Vagina (tissue), 2 donors: ENCODE measurements at regions not wholly inside any gene's neighbourhood (a gene's known extent, or its start where the extent isn't known, plus 50 kb on each side); places are given as distances from the start of the nearest gene placed in this dataset.

Source experiments
- DNase-seq, 2 donors: peaks; one replicate each; pipeline ENCODE4 v3.0.0-alpha.2; 2017; ENCODE audit errors: extremely low spot score in 2 of 2
- H3K27ac ChIP-seq: fragments of 200-600 bp; sonication (generic); one replicate; pipeline ENCODE4 v1.5.1; 2019
- H3K27me3 ChIP-seq: fragments of 200-600 bp; sonication (generic); one replicate; pipeline ENCODE4 v1.5.1; 2019
- H3K36me3 ChIP-seq, 2 donors: fragments of 200-600 bp; sonication (generic); one replicate each; pipeline ENCODE4 v1.5.1; 2017 to 2019
- H3K4me1 ChIP-seq: fragments of 200-600 bp; sonication (generic); one replicate; pipeline ENCODE4 v1.5.1; 2019
- H3K4me3 ChIP-seq, 2 donors: fragments of 200-600 bp; sonication (generic); 1 replicate in 1 of 2; 2 replicates in 1 of 2; pipeline ENCODE4 v1.5.1; 2016 to 2019
- H3K9me3 ChIP-seq: fragments of 200-600 bp; sonication (generic); one replicate; pipeline ENCODE4 v1.5.1; 2019
- POLR2A ChIP-seq, 2 donors: fragments of 450-650 bp; IDR thresholded peaks; one replicate each; pipeline ENCODE4 v1.6.1; 2017; ENCODE audit warnings: antibody characterized with exemption in 2 of 2, mild to moderate bottlenecking in 2 of 2, moderate library complexity in 2 of 2
- POLR2AphosphoS5 ChIP-seq, 2 donors: sonication (generic); formaldehyde crosslinking; IDR thresholded peaks; one replicate each; pipeline ENCODE4 v1.9.0; 2017; ENCODE audit warnings: antibody characterized with exemption in 2 of 2, mild to moderate bottlenecking in 2 of 2, low read depth in 1 of 2; ENCODE audit not compliant: insufficient read depth in 1 of 2
- intact Hi-C: fragments of 100-400 bp; cut with DNase I; formaldehyde crosslinking; loops from one replicate; pipeline ENCODE4 v1.15.1; 2023
- TF ChIP-seq, protein P1 (sequence below), 3 experiments: fragments of 450-650 bp in 2 of 3; fragments of 200-600 bp in 1 of 3; sonication (generic) in 1 of 3; IDR thresholded peaks; one replicate each; pipeline ENCODE4 v1.5.1; 2017 to 2019; ENCODE audit warnings: antibody characterized with exemption in 3 of 3, mild to moderate bottlenecking in 2 of 3, moderate library complexity in 2 of 3

DNA sequence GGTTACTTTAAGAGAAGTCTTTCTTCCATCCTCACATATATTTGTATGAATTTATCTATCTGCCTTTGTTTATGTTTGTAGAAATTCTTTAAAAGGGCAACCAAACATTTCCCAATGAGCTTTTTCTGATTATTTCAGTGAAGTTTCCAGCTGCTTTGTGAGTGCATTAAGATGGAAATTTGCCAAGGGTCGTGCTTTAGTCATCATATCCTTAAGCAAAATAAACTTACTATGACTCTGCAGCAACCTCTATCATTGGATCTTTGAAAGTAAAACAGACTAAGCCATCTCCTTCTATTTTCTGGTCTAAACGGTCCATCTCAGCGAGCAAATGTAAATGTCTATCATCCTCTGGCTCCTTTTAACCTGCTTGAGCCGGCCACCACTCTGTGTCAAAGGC, 489.3 kb downstream of the SOX11 start:
- Histone ChIP-seq H3K36me3 (no peaks in the 10 kb centered on the region), H3K27ac (no peak overlapping the region), H3K4me3 (no peak overlapping the region), H3K9me3 (no peaks in the 10 kb centered on the region), H3K27me3 (no peaks in the 10 kb centered on the region), H3K4me1 (peaks cover 10% of the 10 kb centered on the region)
- TF ChIP-seq POLR2A (IDR thresholded peaks at IDR 0.05), result no peak
- intact Hi-C loops, result no loop called here
- DNase-seq, result no peak

DNA sequence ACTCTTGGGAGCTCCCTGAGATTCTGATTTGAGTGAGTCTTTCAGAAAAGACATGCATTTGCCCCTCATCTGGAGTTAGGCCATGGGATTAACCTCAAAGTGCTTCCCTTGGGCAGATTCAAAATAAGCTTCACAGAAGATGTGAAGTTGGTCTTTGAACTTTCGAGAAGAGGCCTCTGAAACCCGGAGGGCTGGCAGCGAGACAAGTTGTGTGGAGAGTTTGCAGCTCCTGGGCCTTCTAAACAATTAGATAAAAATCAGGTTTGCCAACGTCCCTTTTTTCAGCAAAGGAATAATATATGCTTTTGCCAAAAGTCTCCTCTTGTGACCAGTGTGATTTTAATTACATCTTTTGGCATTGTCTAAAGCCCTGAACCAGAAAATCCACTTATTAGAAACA, 489.7 kb downstream of the SOX11 start:
- Histone ChIP-seq H3K36me3 (no peaks in the 10 kb centered on the region), H3K4me3 (no peak overlapping the region), H3K4me1 (peaks cover 10% of the 10 kb centered on the region), H3K9me3 (no peaks in the 10 kb centered on the region), H3K27ac (no peak overlapping the region), H3K27me3 (no peaks in the 10 kb centered on the region)
- DNase-seq, result no peak
- TF ChIP-seq POLR2AphosphoS5 (IDR thresholded peaks at IDR 0.05; ENCODE audit: insufficient read depth in 1 of 2, low read depth in 1 of 2) (no peak), POLR2A (IDR thresholded peaks at IDR 0.05) (no peak)
- TF ChIP-seq, protein P1, sequence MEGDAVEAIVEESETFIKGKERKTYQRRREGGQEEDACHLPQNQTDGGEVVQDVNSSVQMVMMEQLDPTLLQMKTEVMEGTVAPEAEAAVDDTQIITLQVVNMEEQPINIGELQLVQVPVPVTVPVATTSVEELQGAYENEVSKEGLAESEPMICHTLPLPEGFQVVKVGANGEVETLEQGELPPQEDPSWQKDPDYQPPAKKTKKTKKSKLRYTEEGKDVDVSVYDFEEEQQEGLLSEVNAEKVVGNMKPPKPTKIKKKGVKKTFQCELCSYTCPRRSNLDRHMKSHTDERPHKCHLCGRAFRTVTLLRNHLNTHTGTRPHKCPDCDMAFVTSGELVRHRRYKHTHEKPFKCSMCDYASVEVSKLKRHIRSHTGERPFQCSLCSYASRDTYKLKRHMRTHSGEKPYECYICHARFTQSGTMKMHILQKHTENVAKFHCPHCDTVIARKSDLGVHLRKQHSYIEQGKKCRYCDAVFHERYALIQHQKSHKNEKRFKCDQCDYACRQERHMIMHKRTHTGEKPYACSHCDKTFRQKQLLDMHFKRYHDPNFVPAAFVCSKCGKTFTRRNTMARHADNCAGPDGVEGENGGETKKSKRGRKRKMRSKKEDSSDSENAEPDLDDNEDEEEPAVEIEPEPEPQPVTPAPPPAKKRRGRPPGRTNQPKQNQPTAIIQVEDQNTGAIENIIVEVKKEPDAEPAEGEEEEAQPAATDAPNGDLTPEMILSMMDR (IDR thresholded peaks at IDR 0.05), result no peak
- intact Hi-C loops, result no loop called here

DNA sequence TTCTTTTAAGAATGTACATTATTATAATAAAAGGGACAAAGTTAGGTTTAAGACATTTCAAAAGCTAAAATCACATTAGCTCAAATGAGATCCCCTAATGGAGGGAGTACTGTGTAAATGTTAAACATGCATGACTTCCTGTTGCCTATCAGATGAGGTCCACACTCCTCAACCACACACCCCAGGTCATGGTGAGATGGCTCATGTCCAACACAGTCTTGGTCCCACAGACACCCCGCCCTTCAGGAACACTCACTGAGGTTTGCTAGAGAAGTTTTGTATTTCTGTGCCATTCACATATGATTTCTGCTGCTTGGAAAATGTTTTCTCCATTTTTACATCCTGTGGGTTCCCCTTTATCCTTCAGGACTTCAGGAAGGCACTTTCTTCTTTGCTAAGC, 491.0 kb downstream of the SOX11 start:
- Histone ChIP-seq H3K9me3 (no peaks in the 10 kb centered on the region), H3K27ac (no peak overlapping the region), H3K4me1 (peaks cover 10% of the 10 kb centered on the region), H3K4me3 (no peak overlapping the region), H3K36me3 (no peaks in the 10 kb centered on the region), H3K27me3 (no peaks in the 10 kb centered on the region)
- intact Hi-C loops, result no loop called here
- DNase-seq, result no peak
- TF ChIP-seq, protein P1 (IDR thresholded peaks at IDR 0.05), result no peak
- no peak for TF ChIP-seq POLR2AphosphoS5 (IDR thresholded peaks at IDR 0.05; ENCODE audit: insufficient read depth in 1 of 2, low read depth in 1 of 2)
- TF ChIP-seq POLR2A (IDR thresholded peaks at IDR 0.05), result no peak

DNA sequence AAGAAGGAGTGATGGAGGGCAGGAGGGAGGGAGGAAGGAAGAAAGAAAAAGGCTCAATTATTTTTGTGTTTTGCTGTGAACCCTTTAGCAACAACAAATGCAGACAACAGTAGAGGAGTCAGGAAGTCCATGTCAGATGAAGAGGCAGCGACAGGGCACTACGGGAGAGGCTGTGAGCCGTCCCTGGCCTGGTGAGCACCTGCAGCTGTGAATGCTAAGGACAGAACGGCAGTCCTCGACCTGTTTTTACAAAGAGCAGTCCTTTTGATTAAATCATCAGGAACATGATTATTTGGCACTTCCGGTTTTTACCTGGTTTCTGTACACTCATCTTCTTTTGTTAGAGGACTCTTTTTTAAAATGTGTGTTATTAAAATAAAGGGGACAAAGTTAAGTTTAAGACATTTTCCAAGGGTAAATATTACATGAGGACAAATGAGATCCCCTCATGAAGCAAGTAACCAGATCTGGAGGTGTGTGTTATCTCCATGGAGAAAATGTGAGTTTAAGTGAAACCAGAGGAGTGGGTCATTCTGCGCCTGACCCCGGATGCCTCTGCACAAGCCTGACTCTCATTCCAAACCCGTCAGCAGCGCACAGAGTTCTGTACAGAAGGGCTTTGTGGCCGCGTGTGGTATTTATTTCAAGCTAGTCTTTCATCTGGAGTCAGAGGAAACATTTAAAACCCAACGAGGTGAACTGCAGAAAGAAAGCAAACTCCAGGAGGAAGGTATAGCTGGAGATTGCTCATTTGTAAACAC, 492.5 kb downstream of the SOX11 start:
- Histone ChIP-seq H3K27ac (no peak overlapping the region), H3K4me3 (no peak overlapping the region), H3K27me3 (no peaks in the 10 kb centered on the region), H3K4me1 (peaks cover 10% of the 10 kb centered on the region), H3K9me3 (no peaks in the 10 kb centered on the region), H3K36me3 (no peaks in the 10 kb centered on the region)
- TF ChIP-seq POLR2AphosphoS5 (IDR thresholded peaks at IDR 0.05; ENCODE audit: insufficient read depth in 1 of 2, low read depth in 1 of 2) (no peak), POLR2A (IDR thresholded peaks at IDR 0.05) (no peak)
- TF ChIP-seq, protein P1 (IDR thresholded peaks at IDR 0.05), result no peak
- intact Hi-C loops, result no loop called here
- no peak for DNase-seq

DNA sequence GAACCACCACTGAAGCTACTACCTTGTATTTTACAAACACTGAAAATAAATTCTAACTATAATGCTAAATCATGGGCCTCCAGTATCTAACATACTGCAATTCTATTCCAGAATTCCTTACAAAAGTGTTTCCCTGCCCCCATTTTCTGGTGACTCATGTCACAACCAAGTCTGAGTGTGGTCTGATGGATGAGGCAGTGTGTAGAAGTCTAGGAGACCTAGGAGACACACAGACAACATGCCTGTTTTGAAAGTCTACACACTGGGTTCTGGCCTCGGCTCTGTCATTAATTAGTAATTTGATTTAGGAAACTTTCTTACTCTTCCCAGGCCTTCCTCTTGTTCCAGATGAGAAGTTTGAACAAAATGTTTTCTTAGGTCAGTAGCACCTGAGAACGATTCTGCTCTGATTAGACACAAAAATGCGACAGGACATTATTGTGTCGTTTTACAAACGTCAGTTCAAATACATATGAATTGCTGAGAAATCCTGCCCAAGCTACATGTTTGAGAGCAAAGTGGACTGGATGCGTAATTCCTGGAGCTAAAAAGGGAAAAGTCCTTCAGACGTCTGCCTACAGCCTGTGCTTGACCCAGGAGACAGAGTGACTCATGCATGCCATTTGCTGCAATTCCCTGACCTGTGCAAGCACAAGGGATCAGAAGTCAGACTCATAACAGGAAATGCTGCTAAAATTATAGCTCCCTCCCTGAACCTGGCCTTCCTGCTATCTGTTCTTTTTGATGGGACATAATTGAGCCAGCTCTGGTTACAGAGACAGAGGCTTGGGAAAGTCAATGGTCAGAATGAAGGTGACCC, 494.4 kb downstream of the SOX11 start:
- Histone ChIP-seq H3K4me3 (no peak overlapping the region), H3K9me3 (no peaks in the 10 kb centered on the region), H3K36me3 (no peaks in the 10 kb centered on the region), H3K4me1 (peaks cover 5% of the 10 kb centered on the region), H3K27ac (no peak overlapping the region), H3K27me3 (no peaks in the 10 kb centered on the region)
- intact Hi-C loops, result no loop called here
- no peak for TF ChIP-seq POLR2A (IDR thresholded peaks at IDR 0.05)
- no peak for TF ChIP-seq POLR2AphosphoS5 (IDR thresholded peaks at IDR 0.05; ENCODE audit: insufficient read depth in 1 of 2, low read depth in 1 of 2)
- TF ChIP-seq, protein P1 (IDR thresholded peaks at IDR 0.05), result no peak
- DNase-seq, result no peak
